Activated CD4-positive, CD25-positive, alpha-beta regulatory T cell treated with anti-CD3 and anti-CD28 coated beads, Interleukin-2, amount 50 U/mL, for 16 hours (primary cell): ENCODE measurements at regions not wholly inside any gene's neighbourhood (a gene's known extent, or its start where the extent isn't known, plus 50 kb on each side); places are given as distances from the start of the nearest gene placed in this dataset.

Source experiments
- DNase-seq: peaks from one replicate; pipeline ENCODE4 v3.0.0-alpha.2; 2020; ENCODE audit warnings: low read depth, low spot score

DNA sequence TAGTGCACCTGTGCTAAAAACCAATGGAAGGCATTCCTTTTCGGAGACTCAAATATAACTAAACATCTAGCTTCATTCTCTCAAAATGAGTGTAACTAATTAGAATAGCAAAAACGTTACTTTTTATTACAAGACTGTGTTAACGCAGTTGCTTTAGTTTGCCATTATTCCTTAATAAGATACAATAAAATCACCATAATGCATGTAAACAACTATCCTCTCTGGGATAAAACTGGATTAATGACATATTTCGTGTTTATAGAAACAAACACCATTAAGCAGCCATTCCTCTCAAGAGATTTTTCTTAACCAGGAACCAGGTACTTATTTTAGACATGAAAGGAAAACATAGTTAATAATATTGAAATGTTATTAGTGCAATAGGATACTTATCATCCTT is 512.8 kb upstream of the B3GALT2 start:
- DNase-seq, result no peak

DNA sequence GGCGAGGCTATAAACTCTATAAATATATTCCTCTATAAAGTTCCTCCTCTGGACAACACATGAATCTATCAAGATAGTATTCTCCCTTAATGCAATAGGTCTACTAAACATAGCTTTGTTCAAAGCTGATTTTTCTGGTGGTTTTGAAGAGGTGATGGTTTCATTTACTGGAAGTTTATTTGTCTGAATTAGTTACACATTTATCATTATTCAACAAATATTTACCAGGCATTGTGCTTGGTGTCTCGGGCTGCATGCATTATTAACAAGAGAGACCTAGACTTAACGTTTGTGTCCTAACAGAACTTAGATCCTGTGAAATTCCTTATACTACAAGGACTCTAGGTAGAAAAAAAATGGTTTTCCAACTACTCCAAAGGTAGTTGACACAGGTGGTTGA is 511.4 kb upstream of the B3GALT2 start:
- DNase-seq, result no peak

DNA sequence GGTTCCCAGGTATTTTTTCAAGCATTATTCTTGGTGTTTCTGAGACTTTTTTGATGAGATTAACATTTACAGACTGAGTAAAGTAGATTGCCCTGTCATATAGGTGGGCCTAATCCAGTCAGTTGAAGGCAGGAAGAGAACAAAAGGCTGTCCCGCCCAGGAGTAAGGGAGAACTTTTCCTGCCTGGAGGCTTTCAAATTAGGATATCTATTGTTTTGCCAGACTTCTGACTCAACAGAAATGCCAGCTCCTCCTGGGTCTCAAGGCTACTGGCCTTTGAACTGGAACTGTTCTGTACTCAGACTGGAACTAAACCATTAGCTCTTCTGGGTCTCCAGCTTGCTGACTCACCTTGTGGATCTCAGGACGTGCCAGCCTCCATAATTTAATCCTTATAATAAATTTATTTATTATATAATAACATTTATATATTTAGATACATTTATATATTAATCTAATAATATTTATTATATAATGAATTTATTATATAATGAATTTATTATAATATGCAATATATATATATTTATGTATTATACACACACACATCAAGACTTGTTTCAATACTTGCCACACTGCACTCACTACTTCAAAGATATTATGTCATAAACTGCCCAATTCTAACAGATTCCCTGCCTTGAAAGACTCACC is 510.8 kb upstream of the B3GALT2 start:
- DNase-seq, result no peak

DNA sequence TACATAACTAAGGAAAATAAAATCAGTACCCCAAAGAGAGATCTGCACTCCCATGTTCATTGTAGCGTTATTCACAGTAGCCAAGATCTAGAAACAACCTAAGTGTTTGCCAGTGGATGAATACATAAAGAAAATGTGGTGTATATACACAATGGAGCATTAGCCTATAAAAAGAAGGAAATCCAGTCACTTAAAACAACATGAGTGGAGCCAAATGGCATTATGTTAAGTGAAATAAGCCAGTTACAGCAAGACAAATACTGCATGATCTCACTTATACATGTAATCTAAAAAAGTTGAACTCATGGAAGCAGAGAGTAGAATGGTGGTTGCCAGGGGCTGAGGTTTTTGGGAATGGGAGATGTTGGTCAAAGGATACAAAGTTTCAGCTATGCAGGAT is 508.3 kb upstream of the B3GALT2 start:
- no peak for DNase-seq

DNA sequence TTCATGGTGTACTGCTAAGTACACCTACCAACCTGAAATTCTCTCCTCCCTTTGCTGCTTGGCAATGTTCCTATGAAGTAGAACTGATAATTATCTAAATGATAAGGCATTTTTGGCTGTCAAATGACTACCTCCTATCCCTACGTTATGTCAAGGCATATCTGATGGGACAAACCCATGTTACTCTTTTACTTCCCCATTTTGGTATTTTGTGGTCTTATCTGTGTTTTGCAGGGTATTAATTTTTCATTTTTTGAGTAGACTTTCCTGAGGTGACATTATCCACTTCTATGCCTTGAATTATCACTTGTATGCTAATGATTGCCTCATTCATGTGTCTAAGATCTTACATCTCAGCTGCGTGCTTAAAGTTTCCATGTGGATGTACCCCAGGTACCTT is 499.6 kb upstream of the B3GALT2 start:
- DNase-seq, result no peak

DNA sequence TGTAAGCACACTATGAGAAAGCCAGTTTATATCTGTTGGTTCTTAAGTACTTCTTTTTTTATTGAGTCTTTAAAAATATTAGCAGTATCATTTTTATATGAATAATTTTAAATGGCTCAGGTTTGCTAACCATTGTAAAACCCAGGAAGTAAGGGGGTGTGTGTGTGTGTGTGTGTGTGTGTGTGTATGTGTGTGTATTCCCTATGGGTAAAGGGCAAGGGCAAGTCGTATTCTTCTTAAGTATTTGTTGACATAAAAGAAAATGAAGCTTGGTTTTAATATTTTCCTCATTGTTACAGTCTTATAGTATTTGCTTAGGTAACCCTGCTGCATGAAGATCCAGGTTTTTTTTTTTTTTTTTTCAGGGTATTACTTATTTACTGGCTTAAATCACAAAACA is 495.0 kb upstream of the B3GALT2 start:
- no peak for DNase-seq

DNA sequence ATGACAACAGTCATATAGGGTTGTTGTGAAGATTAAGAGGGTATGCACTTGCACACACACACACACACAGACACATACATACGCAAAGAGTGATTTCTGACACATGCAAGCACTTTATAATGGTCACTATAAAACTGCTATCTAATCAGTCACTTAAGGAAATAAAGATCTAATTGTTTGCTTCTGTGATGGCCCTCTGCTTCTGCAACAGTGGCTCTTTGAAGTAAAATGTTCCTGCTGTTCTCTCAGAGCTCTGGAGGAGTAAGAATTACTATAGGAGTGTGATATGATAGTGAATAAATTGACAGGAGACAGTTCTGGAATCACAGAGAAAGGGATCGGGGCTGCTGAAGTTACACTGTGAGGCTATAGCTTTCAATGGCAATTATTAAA is 494.5 kb upstream of the B3GALT2 start:
- no peak for DNase-seq

DNA sequence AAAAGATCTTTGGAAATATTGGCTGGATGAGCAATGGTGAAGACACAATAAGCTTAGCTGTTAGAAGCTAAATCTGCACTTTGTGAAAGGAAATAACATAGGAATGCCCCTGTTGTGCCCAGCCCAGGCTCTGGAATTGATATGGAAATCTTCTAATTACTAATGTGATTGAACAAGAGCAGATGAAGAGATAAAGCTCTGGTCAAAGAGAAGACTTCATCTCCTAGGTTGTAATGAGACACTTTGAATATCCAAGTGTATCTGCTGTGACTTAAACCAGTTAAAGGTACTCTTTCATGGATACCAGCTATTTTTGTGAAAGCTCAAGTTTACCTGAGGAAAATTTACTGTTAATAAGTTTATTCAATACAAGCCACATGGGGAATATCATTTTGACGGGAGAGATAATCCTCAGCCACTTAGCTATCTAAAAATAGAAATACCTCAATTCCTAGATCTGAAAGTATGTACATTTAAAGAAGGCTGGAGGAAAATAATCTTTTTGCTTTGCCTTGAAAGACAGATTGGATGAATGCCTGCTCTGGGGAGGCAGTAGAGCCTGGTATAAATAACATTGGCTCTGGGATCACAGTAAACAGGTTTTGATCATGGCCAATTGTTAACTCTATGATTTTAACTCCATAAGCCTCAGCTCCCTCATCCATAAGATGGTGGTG is 494.0 kb upstream of the B3GALT2 start:
- DNase-seq, result no peak

DNA sequence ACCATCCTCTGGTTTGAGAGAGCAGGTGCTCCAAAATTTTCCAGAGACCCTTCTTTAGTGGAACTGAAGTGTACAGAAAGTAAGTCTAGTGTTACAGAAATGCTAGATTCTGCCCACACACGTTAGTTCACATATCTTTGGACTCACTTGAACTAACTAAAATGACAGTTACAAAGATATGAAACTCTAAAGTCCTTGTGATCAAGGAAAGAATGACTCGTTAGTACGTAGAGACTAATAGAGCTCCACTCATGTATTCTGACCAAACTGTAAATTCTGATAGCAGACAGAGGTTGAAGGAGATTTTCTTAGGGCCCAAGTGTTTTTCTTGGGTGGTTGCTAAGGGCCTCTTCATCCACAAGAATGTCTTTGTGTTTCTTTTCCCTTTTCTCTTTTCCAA is 491.5 kb upstream of the B3GALT2 start:
- DNase-seq, result no peak

DNA sequence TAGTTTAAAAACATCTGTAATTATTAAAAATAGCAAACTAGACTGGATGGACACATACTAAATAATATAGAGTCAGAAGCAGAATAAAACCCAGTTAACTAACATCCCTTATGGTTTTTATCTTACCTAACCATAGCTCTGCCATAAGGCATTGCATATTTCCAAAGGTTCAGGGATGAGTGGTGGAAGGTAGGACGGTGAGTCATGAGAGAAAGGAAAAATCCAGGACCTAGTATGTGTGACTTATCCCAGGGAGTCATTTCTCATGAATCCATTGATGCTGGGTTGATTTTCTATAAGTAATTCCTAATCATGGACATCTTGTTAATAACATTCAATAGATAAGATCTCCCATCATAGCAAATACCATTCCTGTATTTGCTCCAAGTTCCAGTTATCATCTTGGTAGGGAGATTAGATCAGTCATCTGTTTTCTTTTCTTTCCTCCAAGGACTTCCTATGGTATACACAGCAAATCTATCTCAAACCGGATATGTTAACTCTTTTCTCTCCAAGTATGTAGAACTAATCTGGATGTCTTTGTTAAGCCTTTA is 490.7 kb upstream of the B3GALT2 start:
- no peak for DNase-seq

DNA sequence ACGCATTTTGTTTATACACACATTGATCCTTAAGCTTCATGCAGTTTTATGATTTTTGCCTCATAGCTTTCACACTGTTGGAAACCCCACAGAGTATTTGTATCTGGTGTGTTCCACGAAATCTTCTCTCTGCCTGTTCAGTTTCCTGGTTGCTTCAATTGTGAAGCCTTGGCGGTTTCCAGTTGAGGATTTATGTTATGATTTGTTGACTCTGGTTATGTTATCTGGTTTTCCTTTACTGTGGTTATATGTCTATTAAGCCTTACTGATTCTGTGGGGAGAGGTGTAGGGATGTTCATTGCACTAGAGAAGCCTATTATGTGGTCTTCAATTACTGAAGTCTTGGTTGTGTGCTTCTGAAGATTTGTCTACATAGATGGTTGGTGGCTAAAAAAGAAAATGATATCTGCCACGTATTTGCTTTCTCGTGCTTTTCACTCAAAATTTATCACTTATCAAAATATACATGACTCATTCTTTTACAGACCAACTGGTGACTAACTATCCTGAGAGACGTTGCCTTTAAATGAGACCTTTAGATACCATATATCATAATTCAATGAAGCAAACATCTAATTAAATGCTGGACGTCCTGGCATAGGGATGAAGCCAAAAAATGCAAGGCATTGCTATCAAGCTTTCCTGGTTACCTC is 488.0 kb upstream of the B3GALT2 start:
- no peak for DNase-seq

DNA sequence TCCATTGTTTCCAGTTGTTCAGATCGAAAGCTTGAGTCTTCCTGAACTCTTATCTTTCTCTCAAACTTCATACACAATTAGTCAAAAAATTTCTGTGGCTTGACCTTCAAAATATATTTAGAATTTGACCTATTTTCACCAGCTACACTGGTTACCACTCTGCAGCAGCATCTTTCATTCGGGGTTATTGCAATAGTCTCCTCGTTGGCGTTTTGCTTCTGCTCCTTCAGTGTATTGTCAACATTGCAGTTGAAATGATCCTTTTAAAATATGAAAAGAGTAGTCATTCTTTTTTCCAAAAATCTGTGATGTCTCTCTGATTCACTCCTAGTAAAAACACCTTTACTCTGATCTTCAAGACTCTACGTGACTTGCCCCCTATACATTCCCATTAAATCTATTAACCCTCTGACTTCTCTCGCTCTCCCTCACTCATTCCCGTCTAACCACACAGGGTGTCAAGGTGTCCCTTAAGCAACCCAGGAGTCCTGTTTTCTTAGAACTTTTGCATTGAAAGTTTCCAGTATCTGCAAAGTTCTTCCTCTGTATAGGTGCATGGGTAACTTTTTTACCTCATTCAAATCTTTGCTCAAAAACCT is 480.2 kb upstream of the B3GALT2 start:
- no peak for DNase-seq

DNA sequence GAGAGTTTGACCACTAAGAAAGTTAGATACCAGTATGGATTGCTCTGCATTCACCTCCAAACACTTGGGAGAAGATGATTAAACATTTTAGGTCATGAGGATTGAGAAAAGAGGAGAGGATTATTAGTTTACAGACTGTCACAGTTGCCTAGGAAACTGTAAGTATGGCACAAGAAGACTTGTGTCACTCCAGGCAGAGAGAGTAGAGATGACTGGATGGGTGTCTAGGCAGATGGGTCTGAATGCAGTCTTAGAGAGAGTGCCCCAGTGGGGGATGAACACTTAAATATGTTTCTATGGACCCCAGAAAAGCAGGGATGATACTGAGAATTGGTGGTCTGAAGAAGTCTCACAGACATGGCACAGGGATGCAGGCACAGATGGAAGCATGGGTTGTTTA is 477.6 kb upstream of the B3GALT2 start:
- DNase-seq, result no peak

DNA sequence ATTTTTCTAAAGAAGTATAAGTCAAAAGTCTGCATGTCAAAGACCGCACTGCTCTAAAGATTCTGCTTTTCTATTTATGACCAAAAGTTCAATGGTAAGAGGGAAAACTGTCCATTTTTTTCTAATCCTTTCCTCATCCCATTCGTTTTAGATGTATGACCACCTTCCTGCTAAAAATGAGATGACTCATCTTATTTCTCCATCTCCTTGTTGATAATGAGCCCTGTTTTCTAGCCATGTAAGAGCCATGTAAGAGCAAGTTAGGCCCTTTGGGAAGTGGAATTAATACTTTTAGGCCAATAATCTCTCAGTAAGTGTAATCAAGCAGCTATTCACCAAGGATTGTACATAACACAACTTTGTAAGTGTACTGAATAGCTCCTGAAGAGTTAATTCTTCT is 475.6 kb upstream of the B3GALT2 start:
- no peak for DNase-seq

DNA sequence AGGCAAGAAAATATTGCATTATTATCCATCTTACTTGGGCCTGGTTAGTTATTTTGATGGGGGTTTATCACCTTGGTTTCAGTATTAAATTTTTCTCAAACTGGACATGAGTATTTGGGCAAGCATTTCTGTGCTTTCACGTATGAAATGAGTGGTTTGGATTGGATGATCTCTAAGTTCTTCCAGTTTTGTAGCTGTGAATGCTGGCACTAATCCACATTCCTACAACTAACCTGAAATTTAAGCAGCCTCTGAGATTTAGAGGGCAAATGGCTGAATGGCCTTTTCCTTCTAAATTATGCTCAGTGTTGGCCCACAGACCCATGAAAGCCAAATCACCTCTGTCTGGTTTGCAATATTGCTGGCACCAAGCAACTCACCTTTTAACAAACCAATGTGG is 475.0 kb upstream of the B3GALT2 start:
- DNase-seq, result no peak

DNA sequence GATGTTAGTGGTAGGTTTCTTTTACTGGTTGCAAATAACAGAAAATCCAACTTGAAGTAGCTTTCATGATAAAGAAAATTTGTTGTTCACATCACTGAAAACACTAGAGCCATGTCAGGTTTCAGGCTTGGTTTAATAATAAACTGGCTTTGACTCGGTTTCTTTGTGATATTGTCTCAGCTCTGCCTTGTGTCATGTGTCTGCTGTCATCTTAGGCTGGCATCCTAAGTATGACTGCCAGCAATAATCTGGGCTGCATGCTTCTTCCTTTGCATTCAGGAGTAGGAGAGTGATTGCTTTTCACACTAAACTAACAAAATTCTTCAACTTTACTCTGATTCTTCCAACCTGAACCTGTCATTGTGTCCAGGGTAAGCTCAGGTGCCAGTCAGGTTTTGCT is 474.0 kb upstream of the B3GALT2 start:
- DNase-seq, result no peak

DNA sequence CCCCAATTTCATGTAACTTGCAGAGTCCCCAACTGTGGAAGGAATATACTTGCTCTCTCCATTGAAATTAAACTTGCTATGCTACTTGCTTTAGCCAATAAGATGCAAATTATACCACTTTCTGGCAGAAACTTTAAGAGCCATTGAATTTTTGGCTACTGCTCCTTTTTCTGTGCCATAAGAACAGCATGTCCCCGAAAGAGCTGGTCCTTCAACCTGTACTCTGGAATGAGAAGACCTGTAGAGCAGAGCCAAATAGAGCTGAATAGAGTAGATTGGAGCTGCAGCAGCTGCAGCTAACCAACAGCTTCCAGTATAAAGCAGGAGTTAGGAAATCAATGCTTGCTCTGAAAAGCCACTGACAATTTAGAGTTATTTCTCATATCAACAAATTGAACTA is 472.3 kb upstream of the B3GALT2 start:
- no peak for DNase-seq

DNA sequence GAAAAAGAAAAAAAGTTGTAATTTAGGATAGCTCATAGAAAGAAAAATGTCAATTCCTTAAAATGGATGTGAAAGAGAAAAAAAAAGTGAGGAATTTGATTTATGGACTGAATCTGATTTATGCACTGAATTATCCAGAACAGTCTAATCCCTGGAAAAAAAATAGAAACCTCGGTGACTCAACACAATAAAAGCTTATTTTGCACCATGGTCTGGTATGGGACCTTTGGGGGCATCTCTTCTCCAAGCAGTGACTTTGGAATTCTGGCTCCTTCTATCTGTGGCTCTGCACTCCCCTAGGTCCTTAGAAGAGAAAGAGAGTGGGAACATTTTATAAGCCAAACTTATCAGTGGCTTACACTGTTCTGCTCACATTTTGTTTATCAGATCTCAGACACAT is 471.7 kb upstream of the B3GALT2 start:
- no peak for DNase-seq

DNA sequence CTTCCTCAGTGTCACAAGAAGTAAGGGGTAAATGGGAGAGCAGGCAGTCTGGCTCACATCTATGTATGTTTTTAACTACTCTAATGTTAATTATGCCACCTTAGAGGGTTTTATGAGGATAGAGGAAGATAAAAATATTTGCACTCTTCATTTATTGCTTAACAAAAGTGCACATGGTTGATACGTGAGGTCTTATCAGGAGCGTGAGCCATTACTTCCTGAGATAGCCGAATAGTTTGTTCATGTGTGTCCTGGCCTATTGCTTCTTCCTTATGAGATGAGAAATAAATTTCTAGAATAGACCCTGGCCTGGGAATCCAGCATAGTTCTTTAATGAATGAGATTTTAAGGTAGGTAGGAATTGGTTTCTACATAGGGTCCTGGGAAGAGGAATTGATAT is 471.1 kb upstream of the B3GALT2 start:
- no peak for DNase-seq

DNA sequence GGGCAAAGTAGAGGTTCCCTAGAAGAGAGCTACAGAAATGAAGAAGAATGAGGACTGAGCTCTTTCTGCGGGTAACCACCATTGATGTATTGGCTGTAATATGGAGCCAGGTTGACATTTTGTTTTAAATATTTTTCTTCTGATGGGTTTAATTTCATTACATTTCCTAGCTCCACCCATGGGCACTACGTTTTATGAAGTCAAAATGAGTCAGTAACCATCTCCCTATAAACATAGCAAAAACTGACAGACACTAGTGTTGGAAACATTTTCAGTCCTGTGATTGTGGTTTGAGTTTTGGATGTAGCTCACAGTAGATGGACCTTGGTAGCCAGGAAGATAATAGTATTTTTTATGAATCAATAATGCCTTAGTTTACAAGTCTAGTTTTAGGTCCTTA is 470.4 kb upstream of the B3GALT2 start:
- DNase-seq, result no peak

DNA sequence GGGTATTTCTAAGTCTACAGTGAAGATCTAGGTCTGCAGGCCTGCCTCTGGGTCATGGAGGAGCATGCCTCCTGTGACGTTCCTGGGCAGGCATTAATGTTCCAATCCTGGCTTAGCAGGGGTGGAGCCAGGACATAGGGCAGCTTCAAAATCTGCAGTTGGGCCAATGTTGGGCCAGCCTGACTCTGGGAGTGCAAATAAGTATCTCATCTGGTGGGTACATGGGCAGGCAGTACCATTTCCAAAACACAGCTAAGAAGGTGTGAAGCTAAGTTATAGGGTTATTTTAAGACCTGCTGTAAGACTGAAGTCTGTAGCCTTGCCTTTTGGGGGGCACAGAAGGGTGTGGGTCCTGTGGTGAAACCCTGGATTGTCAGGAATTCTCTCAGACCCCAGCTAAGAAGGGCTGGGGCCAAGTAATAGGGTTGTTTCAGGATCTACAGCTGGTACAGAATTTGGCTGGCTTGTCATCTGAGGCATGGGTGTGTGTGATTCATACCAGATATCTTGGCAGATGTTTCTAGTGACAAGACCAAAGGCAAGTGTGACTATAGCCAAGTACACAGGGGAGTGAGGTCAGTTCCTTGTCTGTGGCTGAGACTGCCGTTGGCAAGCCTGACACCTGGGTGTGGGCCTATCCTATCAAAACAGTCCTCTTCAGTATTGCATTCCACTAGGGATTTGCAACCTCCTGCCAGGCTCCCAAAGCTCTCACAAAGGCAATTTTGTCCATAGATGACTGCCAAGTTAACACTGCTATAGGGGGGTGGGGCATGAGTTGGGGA is 468.7 kb upstream of the B3GALT2 start:
- no peak for DNase-seq

DNA sequence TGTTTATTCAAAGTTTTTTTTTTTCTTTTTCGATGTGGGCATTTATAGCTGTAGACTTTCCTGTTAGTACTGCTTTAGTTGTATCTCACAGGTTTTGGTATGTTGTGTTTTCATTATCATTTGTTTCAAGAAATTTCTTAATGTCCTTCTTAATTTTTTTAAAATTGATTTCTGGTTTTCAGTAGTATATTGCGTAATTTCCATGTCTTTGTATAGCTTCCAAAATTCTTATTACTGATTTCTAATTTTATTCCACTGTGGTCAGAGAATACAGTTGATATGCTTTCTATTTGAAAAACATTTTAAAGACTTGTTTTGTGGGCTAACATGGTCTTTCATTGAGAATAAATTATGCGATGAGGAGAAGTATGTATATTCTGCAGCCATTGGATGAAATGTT is 463.2 kb upstream of the B3GALT2 start:
- no peak for DNase-seq
